ENCODE measurements at regions not wholly inside any gene's neighbourhood (a gene's known extent, or its start where the extent isn't known, plus 50 kb on each side); places are given as distances from the start of the nearest gene placed in this dataset.
A peak's percentile ranks its signal among the peaks of the same experiment; 100 is the strongest.

GRCh38 chr21:17925899-17926298, 106.7 kb upstream of the C21orf91 start:
- H2AFZ ChIP-seq (ENCODE audit: low read depth, low read length): no peak overlapping the region

DNA sequence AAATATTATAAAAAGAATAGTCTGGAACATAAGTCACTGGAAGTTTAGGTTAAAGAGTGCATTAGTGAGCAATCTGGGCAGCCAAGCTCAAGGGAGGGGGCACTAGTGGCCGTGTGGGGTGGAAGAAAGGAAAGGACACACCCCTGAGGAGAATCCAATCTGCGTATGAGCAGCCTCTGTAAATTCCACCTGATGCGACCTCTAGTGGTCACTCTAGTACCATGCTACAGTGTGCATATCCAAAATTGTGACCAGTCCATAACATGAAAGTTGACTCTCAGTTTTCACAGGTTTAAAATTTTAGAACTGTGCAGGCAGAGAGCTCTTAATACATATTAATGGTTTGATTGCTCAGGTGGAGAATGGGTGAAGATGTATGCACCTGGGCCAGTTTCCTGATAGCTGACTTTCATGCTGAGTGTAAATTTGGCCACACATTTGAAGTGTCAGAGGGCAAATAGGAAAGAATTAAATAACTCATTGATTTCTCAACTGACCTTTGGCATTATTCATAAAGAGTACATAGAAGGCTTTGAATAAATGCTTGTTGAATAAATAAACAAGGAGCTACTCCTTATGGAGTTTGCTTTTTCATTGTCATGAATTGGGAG, 105.9 kb upstream of the C21orf91 start:
- no TSS peak for BruUV-seq (replicated peaks)
- Histone ChIP-seq H3K9me1 (replicated peaks; ENCODE audit: control insufficient read depth, extremely low read depth, insufficient read depth, low read length) (no peaks in the 10 kb centered on the region), H3K36me3 (ENCODE audit: control insufficient read depth in 2 of 2, extremely low read depth in 1 of 2, insufficient read depth in 2 of 2, low read length in 2 of 2) (no peaks in the 10 kb centered on the region), H3K79me2 (ENCODE audit: control insufficient read depth, insufficient read depth, low read length) (no peaks in the 10 kb centered on the region), H3K4me3 (replicated peaks in 1 of 3; ENCODE audit: insufficient read depth in 1 of 3, low read depth in 1 of 3, low read length in 3 of 3) (no peak overlapping the region), H3K4me1 (ENCODE audit: control insufficient read depth, extremely low read depth, insufficient read depth, low read length) (no peaks in the 10 kb centered on the region), H3K9ac (replicated peaks; ENCODE audit: extremely low read depth, insufficient read depth, low read length) (no peak overlapping the region), H3K27ac (ENCODE audit: insufficient read depth, low read depth, low read length) (no peak overlapping the region), H3K9me3 (replicated peaks; ENCODE audit: control insufficient read depth, insufficient read depth, low read length) (no peaks in the 10 kb centered on the region), H2AFZ (ENCODE audit: low read depth, low read length) (no peak overlapping the region), H4K20me1 (replicated peaks; ENCODE audit: control insufficient read depth, extremely low read depth, insufficient read depth, low read length) (no peaks in the 10 kb centered on the region), H3K27me3 (ENCODE audit: control insufficient read depth in 2 of 2, insufficient read depth in 2 of 2, low read length in 2 of 2) (no peaks in the 10 kb centered on the region), H3K4me2 (ENCODE audit: insufficient read depth, low read length) (no peak overlapping the region)
- FAIRE-seq (peak; percentile 86), DNase-seq (ENCODE audit: low read depth, low spot score) (peak; percentile 42)
- no peak for TF ChIP-seq POLR2A (IDR thresholded peaks at IDR 0.05; ENCODE audit: low read depth, low read length)
- TF ChIP-seq, protein P1, sequence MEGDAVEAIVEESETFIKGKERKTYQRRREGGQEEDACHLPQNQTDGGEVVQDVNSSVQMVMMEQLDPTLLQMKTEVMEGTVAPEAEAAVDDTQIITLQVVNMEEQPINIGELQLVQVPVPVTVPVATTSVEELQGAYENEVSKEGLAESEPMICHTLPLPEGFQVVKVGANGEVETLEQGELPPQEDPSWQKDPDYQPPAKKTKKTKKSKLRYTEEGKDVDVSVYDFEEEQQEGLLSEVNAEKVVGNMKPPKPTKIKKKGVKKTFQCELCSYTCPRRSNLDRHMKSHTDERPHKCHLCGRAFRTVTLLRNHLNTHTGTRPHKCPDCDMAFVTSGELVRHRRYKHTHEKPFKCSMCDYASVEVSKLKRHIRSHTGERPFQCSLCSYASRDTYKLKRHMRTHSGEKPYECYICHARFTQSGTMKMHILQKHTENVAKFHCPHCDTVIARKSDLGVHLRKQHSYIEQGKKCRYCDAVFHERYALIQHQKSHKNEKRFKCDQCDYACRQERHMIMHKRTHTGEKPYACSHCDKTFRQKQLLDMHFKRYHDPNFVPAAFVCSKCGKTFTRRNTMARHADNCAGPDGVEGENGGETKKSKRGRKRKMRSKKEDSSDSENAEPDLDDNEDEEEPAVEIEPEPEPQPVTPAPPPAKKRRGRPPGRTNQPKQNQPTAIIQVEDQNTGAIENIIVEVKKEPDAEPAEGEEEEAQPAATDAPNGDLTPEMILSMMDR (IDR thresholded peaks at IDR 0.05; ENCODE audit: extremely low read depth in 1 of 2, insufficient read depth in 1 of 2, low read depth in 1 of 2, low read length in 2 of 2): peak; percentile 79 to 80
- intact Hi-C loops (cut with micrococcal nuclease): loop anchor here (1.0 to 5.0 kb wide), 3 partner anchors 246 to 342 kb away; no protein-coding TSS in a partner anchor
- dilution Hi-C loops (cut with MboI; ENCODE audit: extremely low pct_ligation_motif_present, low sequenced_read_pairs): no loop called here
- POLR2A ChIA-PET: no interaction called here
- CTCF ChIA-PET: interaction anchor here (0.7 to 3.3 kb wide), 11 partner anchors 17 to 370 kb away, joined by 3 to 27 read pairs (median 6); no protein-coding TSS in a partner anchor

More at GRCh38 chr21:17925899-17926298, 106.7 kb upstream of the C21orf91 start:
- dilution Hi-C loops (cut with MboI; ENCODE audit: extremely low pct_ligation_motif_present, low sequenced_read_pairs): no loop called here
- TF ChIP-seq, protein P1 (IDR thresholded peaks at IDR 0.05; ENCODE audit: extremely low read depth in 1 of 2, insufficient read depth in 1 of 2, low read depth in 1 of 2, low read length in 2 of 2): peak; percentile 16 to 24
- TF ChIP-seq JUN (IDR thresholded peaks at IDR 0.05; ENCODE audit: borderline replicate concordance, insufficient read depth, insufficient read length, low read depth): no peak
- FAIRE-seq (no peak), DNase-seq (ENCODE audit: low read depth, low spot score) (peak; percentile 17)
- Histone ChIP-seq H3K36me3 (ENCODE audit: control insufficient read depth in 2 of 2, extremely low read depth in 1 of 2, insufficient read depth in 2 of 2, low read length in 2 of 2) (no peaks in the 10 kb centered on the region), H3K27ac (ENCODE audit: insufficient read depth, low read depth, low read length) (no peak overlapping the region), H3K79me2 (ENCODE audit: control insufficient read depth, insufficient read depth, low read length) (no peaks in the 10 kb centered on the region), H3K27me3 (ENCODE audit: control insufficient read depth in 2 of 2, insufficient read depth in 2 of 2, low read length in 2 of 2) (no peaks in the 10 kb centered on the region), H3K4me3 (replicated peaks in 1 of 3; ENCODE audit: insufficient read depth in 1 of 3, low read depth in 1 of 3, low read length in 3 of 3) (no peak overlapping the region), H3K9me3 (replicated peaks; ENCODE audit: control insufficient read depth, insufficient read depth, low read length) (no peaks in the 10 kb centered on the region), H4K20me1 (replicated peaks; ENCODE audit: control insufficient read depth, extremely low read depth, insufficient read depth, low read length) (no peaks in the 10 kb centered on the region), H3K9ac (replicated peaks; ENCODE audit: extremely low read depth, insufficient read depth, low read length) (no peak overlapping the region), H3K9me1 (replicated peaks; ENCODE audit: control insufficient read depth, extremely low read depth, insufficient read depth, low read length) (no peaks in the 10 kb centered on the region), H3K4me2 (ENCODE audit: insufficient read depth, low read length) (no peak overlapping the region), H3K4me1 (ENCODE audit: control insufficient read depth, extremely low read depth, insufficient read depth, low read length) (no peaks in the 10 kb centered on the region)
- no TSS peak for BruUV-seq (replicated peaks)
- ChIA-PET CTCF (interaction anchor here (0.5 to 3.3 kb wide), 21 partner anchors 9 to 442 kb away, joined by 3 to 27 read pairs (median 4); no protein-coding TSS in a partner anchor), POLR2A (no interaction called here)
- intact Hi-C loops (cut with micrococcal nuclease): loop anchor here (1.0 to 5.0 kb wide), 3 partner anchors 247 to 341 kb away; no protein-coding TSS in a partner anchor

Data from endothelial cell of umbilical vein (primary cell).